ENCODE measurements at regions not wholly inside any gene's neighbourhood (a gene's known extent, or its start where the extent isn't known, plus 50 kb on each side); places are given as distances from the start of the nearest gene placed in this dataset.

DNA sequence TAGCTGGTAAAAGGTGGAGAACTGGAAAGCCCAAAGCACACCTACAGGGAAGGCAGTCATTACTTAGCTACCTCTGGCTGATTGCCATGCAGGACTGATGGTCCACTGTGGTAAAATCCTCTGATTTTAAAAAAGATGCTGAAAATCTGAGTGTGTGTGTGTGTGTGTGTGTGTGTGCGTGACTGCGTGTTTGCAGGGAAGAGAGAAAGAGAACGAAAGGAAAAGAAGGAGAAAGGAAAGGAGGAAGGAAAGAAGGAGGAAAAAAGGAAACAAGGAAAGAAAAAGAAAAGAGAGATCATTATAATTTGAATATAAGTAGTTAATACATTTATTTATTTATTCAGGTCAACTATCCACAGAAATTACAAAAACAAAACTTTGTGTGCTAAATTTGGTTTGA, 488.7 kb upstream of the KCNMB2 start:
- H3K27me3 Mint-ChIP-seq (ENCODE audit: unreplicated experiment) = no peaks in the 10 kb centered on the region
- no peak overlapping the region for H3K4me3 Mint-ChIP-seq (ENCODE audit: low read depth, unreplicated experiment)
- H3K27ac Mint-ChIP-seq (ENCODE audit: unreplicated experiment) = no peak overlapping the region
- CTCF ChIA-PET = interaction anchor here (1.2 kb wide), 1 partner anchor 216 kb away, joined by 3 read pairs; no protein-coding TSS in a partner anchor
- H3K36me3 Mint-ChIP-seq (ENCODE audit: insufficient read depth, unreplicated experiment) = no peaks in the 10 kb centered on the region
- intact Hi-C loops (cut with micrococcal nuclease; ENCODE audit: unreplicated experiment) = no loop called here
- no peaks in the 10 kb centered on the region for H3K4me1 Mint-ChIP-seq (ENCODE audit: low read depth, unreplicated experiment)
- H3K9me3 Mint-ChIP-seq (ENCODE audit: low read depth, unreplicated experiment) = no peaks in the 10 kb centered on the region
- BruUV-seq (replicated peaks) = no TSS peak
- DNase-seq = no peak
- TF ChIP-seq, protein P1, sequence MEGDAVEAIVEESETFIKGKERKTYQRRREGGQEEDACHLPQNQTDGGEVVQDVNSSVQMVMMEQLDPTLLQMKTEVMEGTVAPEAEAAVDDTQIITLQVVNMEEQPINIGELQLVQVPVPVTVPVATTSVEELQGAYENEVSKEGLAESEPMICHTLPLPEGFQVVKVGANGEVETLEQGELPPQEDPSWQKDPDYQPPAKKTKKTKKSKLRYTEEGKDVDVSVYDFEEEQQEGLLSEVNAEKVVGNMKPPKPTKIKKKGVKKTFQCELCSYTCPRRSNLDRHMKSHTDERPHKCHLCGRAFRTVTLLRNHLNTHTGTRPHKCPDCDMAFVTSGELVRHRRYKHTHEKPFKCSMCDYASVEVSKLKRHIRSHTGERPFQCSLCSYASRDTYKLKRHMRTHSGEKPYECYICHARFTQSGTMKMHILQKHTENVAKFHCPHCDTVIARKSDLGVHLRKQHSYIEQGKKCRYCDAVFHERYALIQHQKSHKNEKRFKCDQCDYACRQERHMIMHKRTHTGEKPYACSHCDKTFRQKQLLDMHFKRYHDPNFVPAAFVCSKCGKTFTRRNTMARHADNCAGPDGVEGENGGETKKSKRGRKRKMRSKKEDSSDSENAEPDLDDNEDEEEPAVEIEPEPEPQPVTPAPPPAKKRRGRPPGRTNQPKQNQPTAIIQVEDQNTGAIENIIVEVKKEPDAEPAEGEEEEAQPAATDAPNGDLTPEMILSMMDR (IDR thresholded peaks at IDR 0.05; ENCODE audit: unreplicated experiment) = no peak

DNA sequence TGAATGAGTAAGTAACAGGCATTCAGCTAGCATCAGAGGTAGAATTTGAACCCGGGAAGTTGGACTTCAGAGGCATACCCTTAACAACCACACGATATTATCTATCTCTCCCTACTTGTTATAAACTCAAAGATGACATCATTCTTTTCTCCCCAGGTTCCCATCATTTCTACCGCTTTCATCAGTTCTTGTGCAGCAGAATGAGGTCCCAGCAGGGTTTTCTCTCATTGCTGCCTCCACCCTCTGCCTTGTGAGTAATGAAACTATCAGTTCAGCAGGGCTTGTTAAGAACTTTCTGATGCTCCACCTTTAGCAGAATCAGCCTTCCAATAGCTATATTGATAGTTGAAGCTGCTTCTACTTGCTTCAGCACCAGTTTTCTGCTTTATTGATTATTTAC, 487.5 kb upstream of the KCNMB2 start:
- Mint-ChIP-seq H3K4me1 (ENCODE audit: low read depth, unreplicated experiment) (no peaks in the 10 kb centered on the region), H3K36me3 (ENCODE audit: insufficient read depth, unreplicated experiment) (no peaks in the 10 kb centered on the region), H3K4me3 (ENCODE audit: low read depth, unreplicated experiment) (no peak overlapping the region), H3K27ac (ENCODE audit: unreplicated experiment) (no peak overlapping the region), H3K9me3 (ENCODE audit: low read depth, unreplicated experiment) (no peaks in the 10 kb centered on the region), H3K27me3 (ENCODE audit: unreplicated experiment) (no peaks in the 10 kb centered on the region)
- CTCF ChIA-PET = no interaction called here
- intact Hi-C loops (cut with micrococcal nuclease; ENCODE audit: unreplicated experiment) = no loop called here
- no TSS peak for BruUV-seq (replicated peaks)
- TF ChIP-seq, protein P1 (IDR thresholded peaks at IDR 0.05; ENCODE audit: unreplicated experiment) = no peak
- DNase-seq = no peak

DNA sequence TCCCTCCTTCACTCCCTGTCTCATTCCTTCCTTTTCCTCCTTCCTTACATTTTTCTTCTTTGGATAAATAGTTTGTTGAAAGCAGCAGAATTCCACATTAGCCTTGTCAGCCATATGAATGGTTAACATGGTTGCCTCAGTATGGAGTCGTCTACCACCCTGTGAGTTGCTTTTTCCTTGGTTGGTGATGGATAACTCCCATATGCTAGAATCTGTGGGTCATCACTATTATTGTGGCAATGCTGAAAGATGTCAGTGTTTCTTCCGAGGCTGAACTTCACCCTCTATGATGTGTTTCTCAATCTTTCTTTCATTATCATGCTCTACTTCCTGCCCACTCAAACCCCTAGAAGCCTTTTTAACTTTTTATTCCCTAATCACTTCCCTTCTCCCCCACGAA, 481.8 kb upstream of the KCNMB2 start:
- Mint-ChIP-seq H3K27ac (ENCODE audit: unreplicated experiment) (no peak overlapping the region), H3K9me3 (ENCODE audit: low read depth, unreplicated experiment) (no peaks in the 10 kb centered on the region), H3K4me3 (ENCODE audit: low read depth, unreplicated experiment) (no peak overlapping the region), H3K27me3 (ENCODE audit: unreplicated experiment) (no peaks in the 10 kb centered on the region), H3K4me1 (ENCODE audit: low read depth, unreplicated experiment) (no peaks in the 10 kb centered on the region), H3K36me3 (ENCODE audit: insufficient read depth, unreplicated experiment) (no peaks in the 10 kb centered on the region)
- BruUV-seq (replicated peaks) = no TSS peak
- intact Hi-C loops (cut with micrococcal nuclease; ENCODE audit: unreplicated experiment) = no loop called here
- TF ChIP-seq, protein P1 (IDR thresholded peaks at IDR 0.05; ENCODE audit: unreplicated experiment) = no peak
- CTCF ChIA-PET = no interaction called here
- DNase-seq = no peak

DNA sequence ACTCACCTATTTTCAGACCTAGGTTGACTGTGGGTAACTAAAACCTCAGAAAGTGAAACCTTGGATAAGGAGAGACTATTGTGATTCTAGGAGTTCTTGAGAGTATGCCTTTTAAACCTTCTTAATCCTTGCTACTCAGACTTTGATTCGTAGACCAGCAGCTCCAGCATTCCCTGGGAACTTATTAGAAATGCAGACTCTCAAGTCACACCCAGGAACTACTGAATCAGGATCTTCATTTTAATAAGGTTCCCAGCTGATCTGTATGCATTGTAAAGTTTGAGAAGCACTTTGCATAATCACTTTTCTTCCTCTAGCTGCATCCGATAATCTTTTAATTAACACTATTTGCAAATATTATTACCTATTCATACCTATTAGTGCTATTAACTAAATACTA, 480.3 kb upstream of the KCNMB2 start:
- CTCF ChIA-PET = no interaction called here
- no TSS peak for BruUV-seq (replicated peaks)
- H3K27me3 Mint-ChIP-seq (ENCODE audit: unreplicated experiment) = no peaks in the 10 kb centered on the region

More for the DNA sequence above, 480.3 kb upstream of the KCNMB2 start:
- H3K36me3 Mint-ChIP-seq (ENCODE audit: insufficient read depth, unreplicated experiment) = no peaks in the 10 kb centered on the region
- TF ChIP-seq, protein P1 (IDR thresholded peaks at IDR 0.05; ENCODE audit: unreplicated experiment) = no peak
- H3K9me3 Mint-ChIP-seq (ENCODE audit: low read depth, unreplicated experiment) = no peaks in the 10 kb centered on the region
- no peak overlapping the region for H3K27ac Mint-ChIP-seq (ENCODE audit: unreplicated experiment)
- no peak for DNase-seq
- H3K4me3 Mint-ChIP-seq (ENCODE audit: low read depth, unreplicated experiment) = no peak overlapping the region
- H3K4me1 Mint-ChIP-seq (ENCODE audit: low read depth, unreplicated experiment) = no peaks in the 10 kb centered on the region
- intact Hi-C loops (cut with micrococcal nuclease; ENCODE audit: unreplicated experiment) = no loop called here

Measured in Calu3 (cell line).